ENCODE measurements at regions not wholly inside any gene's neighbourhood (a gene's known extent, or its start where the extent isn't known, plus 50 kb on each side); places are given as distances from the start of the nearest gene placed in this dataset.

GRCh38 chr5:98130261-98131035 is 643.0 kb upstream of the RGMB start:
- H3K27me3 ChIP-seq (ENCODE audit: control insufficient read depth, insufficient read depth, low read length): no peaks in the 10 kb centered on the region
- FAIRE-seq (no peak), DNase-seq (ENCODE audit: low read depth) (no peak)
- TF ChIP-seq CTCF (IDR thresholded peaks at IDR 0.05; ENCODE audit: insufficient read depth, low read length, severe bottlenecking): no peak
- H3K36me3 ChIP-seq (ENCODE audit: control insufficient read depth, insufficient read depth, low read length): no peaks in the 10 kb centered on the region
- H3K4me3 ChIP-seq (ENCODE audit: low read depth, low read length): no peak overlapping the region

DNA sequence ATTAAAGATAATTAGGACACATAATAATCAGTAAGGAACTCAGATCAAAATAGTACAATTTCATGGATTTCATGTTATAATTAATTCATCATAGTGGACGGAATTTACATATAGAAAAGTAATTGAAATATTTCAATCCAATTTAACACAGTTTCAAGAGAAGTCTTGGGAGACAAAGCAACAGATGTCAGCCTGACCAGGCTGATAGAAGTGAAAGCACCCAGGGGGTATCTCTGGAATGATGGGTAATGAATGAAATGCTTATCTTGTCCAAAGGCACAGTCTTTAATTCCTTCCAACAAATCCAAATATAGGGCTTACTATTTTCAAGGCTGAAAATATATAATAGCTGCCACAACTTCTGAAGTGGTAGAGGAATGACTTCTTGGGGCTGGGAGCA is 629.3 kb upstream of the RGMB start:
- DNase-seq (ENCODE audit: low read depth) (no peak), FAIRE-seq (no peak)
- TF ChIP-seq CTCF (IDR thresholded peaks at IDR 0.05; ENCODE audit: insufficient read depth, low read length, severe bottlenecking): no peak
- H3K27me3 ChIP-seq (ENCODE audit: control insufficient read depth, insufficient read depth, low read length): no peaks in the 10 kb centered on the region
- no peaks in the 10 kb centered on the region for H3K36me3 ChIP-seq (ENCODE audit: control insufficient read depth, insufficient read depth, low read length)
- no peak overlapping the region for H3K4me3 ChIP-seq (ENCODE audit: low read depth, low read length)

DNA sequence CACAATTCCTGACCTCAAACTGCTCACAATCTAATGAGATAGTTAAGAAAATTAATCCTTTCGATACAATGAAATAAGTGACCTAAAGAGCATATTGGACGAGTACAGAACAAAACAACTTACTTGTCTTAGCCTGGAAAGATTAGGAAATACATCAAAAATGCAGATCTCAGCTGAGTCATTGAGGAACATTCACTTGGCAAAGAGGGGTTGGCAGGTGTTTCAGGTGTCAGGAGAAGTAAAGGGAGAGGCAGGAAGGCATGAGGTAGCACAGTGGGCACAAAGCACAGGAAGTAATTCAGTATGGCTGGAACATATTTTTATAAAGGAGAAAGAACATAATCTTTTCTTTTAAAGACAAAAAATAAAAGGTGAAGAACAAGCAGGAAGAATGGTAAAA is 628.8 kb upstream of the RGMB start:
- Histone ChIP-seq H3K27me3 (ENCODE audit: control insufficient read depth, insufficient read depth, low read length) (no peaks in the 10 kb centered on the region), H3K4me3 (ENCODE audit: low read depth, low read length) (no peak overlapping the region), H3K36me3 (ENCODE audit: control insufficient read depth, insufficient read depth, low read length) (no peaks in the 10 kb centered on the region)
- TF ChIP-seq CTCF (IDR thresholded peaks at IDR 0.05; ENCODE audit: insufficient read depth, low read length, severe bottlenecking): no peak
- FAIRE-seq: no peak
- peak; percentile 91 for DNase-seq (ENCODE audit: low read depth)

DNA sequence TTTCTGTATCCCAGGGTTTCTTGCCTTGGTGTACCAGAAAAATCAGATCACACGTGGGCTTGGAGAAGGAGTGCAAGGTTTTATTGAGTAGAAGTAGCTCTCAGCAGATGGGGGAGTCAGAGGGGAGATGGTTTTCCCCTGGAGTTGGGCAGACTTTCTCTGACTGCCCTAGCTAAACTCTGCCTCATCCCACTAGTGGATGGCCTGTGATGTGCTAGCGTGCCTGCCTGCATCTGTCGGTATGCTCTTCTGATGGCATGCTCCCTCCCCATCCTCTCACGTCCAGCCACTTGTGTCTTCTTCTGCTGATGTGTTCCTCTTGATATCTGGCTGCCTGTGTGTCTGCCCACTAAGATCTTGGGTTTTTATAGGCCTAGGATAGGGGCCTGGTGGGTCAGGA is 616.1 kb upstream of the RGMB start:
- DNase-seq (ENCODE audit: low read depth): no peak
- H3K36me3 ChIP-seq (ENCODE audit: control insufficient read depth, insufficient read depth, low read length): no peaks in the 10 kb centered on the region
- FAIRE-seq: peak; percentile 13
- H3K27me3 ChIP-seq (ENCODE audit: control insufficient read depth, insufficient read depth, low read length): no peaks in the 10 kb centered on the region
- TF ChIP-seq CTCF (IDR thresholded peaks at IDR 0.05; ENCODE audit: insufficient read depth, low read length, severe bottlenecking): no peak
- H3K4me3 ChIP-seq (ENCODE audit: low read depth, low read length): no peak overlapping the region

DNA sequence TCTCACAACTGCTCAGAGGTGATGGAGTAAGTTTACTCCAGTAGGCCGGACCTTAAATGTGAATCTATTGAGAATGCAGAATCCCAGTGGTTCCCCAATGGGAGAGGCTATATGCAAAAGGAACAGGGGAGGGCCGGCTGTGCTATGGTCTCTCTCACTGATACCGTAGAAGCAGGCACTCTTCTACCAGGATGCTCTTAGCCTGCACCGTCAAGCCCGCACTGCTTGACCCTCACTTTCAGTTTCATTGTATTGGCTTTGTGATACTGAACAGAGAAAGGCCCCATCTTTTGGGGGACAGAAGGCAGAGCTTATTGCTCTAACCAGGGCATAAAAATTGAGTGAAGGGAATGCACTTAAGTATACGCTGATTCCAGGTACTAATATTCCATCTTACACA is 615.0 kb upstream of the RGMB start:
- no peaks in the 10 kb centered on the region for H3K36me3 ChIP-seq (ENCODE audit: control insufficient read depth, insufficient read depth, low read length)
- H3K4me3 ChIP-seq (ENCODE audit: low read depth, low read length): no peak overlapping the region
- H3K27me3 ChIP-seq (ENCODE audit: control insufficient read depth, insufficient read depth, low read length): no peaks in the 10 kb centered on the region
- DNase-seq (ENCODE audit: low read depth) (no peak), FAIRE-seq (no peak)
- TF ChIP-seq CTCF (IDR thresholded peaks at IDR 0.05; ENCODE audit: insufficient read depth, low read length, severe bottlenecking): no peak
